ENCODE measurements at regions not wholly inside any gene's neighbourhood (a gene's known extent, or its start where the extent isn't known, plus 50 kb on each side); places are given as distances from the start of the nearest gene placed in this dataset.

DNA sequence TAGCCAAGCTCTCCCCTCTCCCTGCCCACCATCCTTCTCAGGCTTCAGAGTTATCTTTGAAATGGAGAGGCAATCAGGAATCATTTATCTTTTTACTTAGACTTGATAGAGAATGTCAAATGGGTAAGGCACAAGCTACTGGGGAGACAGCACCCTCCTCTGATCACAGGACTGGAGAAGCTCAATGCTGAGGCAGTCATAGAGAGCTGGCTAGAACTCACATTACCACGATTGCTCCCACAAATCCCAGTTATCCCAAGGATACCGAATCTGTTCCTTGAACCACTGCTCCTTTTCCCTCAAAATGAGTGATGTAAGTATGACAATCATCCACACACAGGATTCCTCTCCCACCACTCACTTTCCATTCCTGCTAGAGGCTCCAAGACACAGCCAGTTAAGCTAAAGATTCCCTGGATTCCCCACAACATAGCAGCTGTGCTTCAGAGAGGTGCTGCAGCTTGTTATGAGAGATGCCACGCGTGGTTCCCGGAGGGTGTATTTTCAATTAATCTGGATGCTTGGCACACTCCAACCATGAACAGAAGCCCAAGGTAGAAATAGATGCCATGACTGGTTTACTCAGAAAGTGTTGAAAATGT lies 96.2 kb upstream of the VGLL2 start:
- DNase-seq: no peak
- Histone ChIP-seq H3K4me3 (replicated peaks in 1 of 3) (no peak overlapping the region), H3K36me3 (no peaks in the 10 kb centered on the region), H3K4me1 (no peaks in the 10 kb centered on the region), H3K27me3 (no peaks in the 10 kb centered on the region), H3K27ac (no peak overlapping the region), H3K9me3 (no peaks in the 10 kb centered on the region)
- no peak for TF ChIP-seq POLR2A (IDR thresholded peaks at IDR 0.05)
- TF ChIP-seq, protein P1, sequence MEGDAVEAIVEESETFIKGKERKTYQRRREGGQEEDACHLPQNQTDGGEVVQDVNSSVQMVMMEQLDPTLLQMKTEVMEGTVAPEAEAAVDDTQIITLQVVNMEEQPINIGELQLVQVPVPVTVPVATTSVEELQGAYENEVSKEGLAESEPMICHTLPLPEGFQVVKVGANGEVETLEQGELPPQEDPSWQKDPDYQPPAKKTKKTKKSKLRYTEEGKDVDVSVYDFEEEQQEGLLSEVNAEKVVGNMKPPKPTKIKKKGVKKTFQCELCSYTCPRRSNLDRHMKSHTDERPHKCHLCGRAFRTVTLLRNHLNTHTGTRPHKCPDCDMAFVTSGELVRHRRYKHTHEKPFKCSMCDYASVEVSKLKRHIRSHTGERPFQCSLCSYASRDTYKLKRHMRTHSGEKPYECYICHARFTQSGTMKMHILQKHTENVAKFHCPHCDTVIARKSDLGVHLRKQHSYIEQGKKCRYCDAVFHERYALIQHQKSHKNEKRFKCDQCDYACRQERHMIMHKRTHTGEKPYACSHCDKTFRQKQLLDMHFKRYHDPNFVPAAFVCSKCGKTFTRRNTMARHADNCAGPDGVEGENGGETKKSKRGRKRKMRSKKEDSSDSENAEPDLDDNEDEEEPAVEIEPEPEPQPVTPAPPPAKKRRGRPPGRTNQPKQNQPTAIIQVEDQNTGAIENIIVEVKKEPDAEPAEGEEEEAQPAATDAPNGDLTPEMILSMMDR (IDR thresholded peaks at IDR 0.05): no peak
- WGBS, 2 donors: 84 to 94% methylated on average over 5 of the region's 5 CpGs
- intact Hi-C loops (cut with DNase I): no loop called here

GRCh38 chr6:117169781-117170281 lies 95.5 kb upstream of the VGLL2 start:
- WGBS, 2 donors: 68 to 74% methylated on average over 1 of the region's 1 CpG
- intact Hi-C loops (cut with DNase I): no loop called here
- no peak overlapping the region for H3K4me3 ChIP-seq (replicated peaks in 1 of 3)

DNA sequence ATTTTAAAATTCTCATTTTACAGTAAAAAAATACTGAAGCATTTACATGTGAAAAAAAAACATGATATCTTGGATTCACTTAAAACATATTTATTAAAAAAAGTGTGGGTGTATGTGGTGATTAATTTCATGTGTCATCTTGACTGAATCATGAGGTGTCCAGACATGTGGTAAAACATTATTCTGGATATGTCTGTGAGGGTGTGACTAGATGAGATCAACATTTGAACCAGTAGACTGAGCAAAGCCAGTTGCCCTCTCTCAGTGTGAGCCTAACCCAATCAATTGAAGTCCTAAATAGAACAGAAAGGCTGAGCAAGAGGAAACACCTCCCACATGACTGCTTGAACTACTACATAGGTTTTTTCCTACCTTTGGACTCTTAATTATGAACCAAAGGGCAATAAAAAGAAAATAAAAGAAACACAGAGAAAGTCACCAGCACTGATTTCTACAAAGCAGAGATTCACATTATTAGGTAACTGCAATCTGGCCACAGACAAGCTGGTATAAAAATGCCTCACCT lies 90.5 kb upstream of the VGLL2 start:
- Histone ChIP-seq H3K9me3 (no peaks in the 10 kb centered on the region), H3K4me3 (replicated peaks in 1 of 3) (no peak overlapping the region), H3K4me1 (no peaks in the 10 kb centered on the region), H3K36me3 (no peaks in the 10 kb centered on the region), H3K27me3 (no peaks in the 10 kb centered on the region), H3K27ac (no peak overlapping the region)
- no peak for DNase-seq
- intact Hi-C loops (cut with DNase I): no loop called here
- TF ChIP-seq, protein P1 (IDR thresholded peaks at IDR 0.05): no peak
- TF ChIP-seq POLR2A (IDR thresholded peaks at IDR 0.05): no peak

More at GRCh38 chr6:117169781-117170281, 95.5 kb upstream of the VGLL2 start:
- no peaks in the 10 kb centered on the region for H3K4me1 ChIP-seq
- TF ChIP-seq, protein P1 (IDR thresholded peaks at IDR 0.05): no peak
- TF ChIP-seq POLR2A (IDR thresholded peaks at IDR 0.05): no peak
- no peaks in the 10 kb centered on the region for H3K36me3 ChIP-seq
- no peaks in the 10 kb centered on the region for H3K27me3 ChIP-seq
- no peak for DNase-seq
- H3K9me3 ChIP-seq: no peaks in the 10 kb centered on the region
- H3K27ac ChIP-seq: no peak overlapping the region

DNA sequence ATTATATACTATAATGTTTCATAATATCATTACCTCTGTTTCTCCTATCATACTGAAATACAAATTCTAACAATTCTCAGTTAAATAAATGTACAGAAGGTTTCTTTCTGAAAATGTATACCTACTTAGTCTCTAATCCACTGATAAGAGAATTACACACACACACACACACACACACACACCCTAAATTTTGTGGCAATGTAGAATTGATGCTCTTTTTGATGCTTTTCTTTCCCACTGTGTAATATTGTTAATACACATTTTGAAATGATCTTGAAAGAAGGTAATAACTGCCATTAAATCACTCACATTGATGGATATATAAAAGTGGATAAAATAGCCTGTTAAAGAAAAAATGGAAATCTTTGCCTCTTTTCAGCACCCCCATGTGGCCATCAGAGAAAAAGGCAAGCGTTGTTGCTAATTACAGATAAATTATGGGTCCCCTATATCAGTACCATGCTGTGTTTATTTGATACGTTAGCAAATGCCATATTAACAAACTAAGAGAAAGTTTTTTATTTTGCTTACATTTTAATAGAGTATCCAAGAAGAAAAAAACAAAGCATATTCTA lies 76.6 kb upstream of the VGLL2 start:
- Histone ChIP-seq H3K36me3 (no peaks in the 10 kb centered on the region), H3K4me1 (no peaks in the 10 kb centered on the region), H3K27me3 (no peaks in the 10 kb centered on the region), H3K27ac (no peak overlapping the region), H3K9me3 (no peaks in the 10 kb centered on the region), H3K4me3 (replicated peaks in 1 of 3) (no peak overlapping the region)
- intact Hi-C loops (cut with DNase I): no loop called here
- DNase-seq: no peak
- TF ChIP-seq POLR2A (IDR thresholded peaks at IDR 0.05): no peak
- TF ChIP-seq, protein P1 (IDR thresholded peaks at IDR 0.05): peak in 1 of 6 experiments; percentile 17
- 12% methylated on average over 2 of the region's 2 CpGs for WGBS, 2 donors

GRCh38 chr6:117191009-117191408 lies 74.3 kb upstream of the VGLL2 start:
- Histone ChIP-seq H3K36me3 (no peaks in the 10 kb centered on the region), H3K27ac (no peak overlapping the region), H3K4me1 (no peaks in the 10 kb centered on the region), H3K27me3 (no peaks in the 10 kb centered on the region), H3K9me3 (no peaks in the 10 kb centered on the region), H3K4me3 (replicated peaks in 1 of 3) (no peak overlapping the region)
- WGBS, 2 donors: 77 to 83% methylated on average over 5 of the region's 5 CpGs
- no peak for DNase-seq
- intact Hi-C loops (cut with DNase I): no loop called here
- no peak for TF ChIP-seq POLR2A (IDR thresholded peaks at IDR 0.05)
